HG02798 (cell line): ENCODE measurements at regions not wholly inside any gene's neighbourhood (a gene's known extent, or its start where the extent isn't known, plus 50 kb on each side); places are given as distances from the start of the nearest gene placed in this dataset.

Source experiments
- ATAC-seq: cut with Tn5 transposase; IDR thresholded peaks from one replicate; pipeline ENCODE4 v1.9.1; 2021; ENCODE audit warnings: mild to moderate bottlenecking; ENCODE audit not compliant: unreplicated experiment, poor library complexity

GRCh38 chr17:13362341-13363122 is 239.2 kb downstream of the HS3ST3A1 start:
- ATAC-seq: no peak

DNA sequence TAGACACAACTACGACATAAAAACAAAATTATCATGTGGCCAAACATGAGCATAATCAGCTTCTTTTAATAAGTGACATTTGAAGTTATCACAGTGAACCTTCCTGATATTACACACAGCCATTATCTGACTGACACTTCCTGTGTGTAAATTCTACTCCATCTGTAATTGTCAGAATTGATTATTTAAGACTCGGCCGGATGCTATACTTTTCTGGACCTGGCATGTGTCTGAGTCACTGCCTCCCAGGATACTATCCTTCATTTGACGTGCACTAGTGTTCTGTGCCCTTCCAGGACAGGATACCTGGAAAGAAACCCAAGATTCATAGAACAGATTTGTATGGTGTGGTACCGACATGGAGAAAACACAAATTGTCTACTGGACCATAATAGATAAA is 242.0 kb downstream of the HS3ST3A1 start:
- no peak for ATAC-seq

DNA sequence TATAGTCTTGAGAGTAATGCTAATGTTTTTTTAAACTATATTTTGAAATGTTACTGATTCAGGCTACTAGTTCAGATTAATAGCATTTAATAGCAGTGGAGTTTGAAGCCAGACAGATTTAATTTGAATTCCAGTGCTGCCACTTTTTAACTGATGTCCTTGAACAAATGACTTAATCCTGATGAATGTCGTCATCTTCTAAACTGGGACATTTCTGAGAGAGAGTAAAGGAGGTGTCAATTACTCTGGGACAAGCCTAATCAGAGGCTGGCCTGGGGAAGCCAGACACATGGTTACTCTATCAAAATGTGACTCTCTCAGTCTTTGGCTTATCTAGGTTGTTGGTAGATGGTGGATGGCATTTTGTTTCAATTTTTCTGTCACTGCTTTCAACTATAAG is 246.7 kb downstream of the HS3ST3A1 start:
- no peak for ATAC-seq

- ATAC-seq: no peak
Measured at GRCh38 chr17:13353590-13353989, 248.1 kb downstream of the HS3ST3A1 start.

DNA sequence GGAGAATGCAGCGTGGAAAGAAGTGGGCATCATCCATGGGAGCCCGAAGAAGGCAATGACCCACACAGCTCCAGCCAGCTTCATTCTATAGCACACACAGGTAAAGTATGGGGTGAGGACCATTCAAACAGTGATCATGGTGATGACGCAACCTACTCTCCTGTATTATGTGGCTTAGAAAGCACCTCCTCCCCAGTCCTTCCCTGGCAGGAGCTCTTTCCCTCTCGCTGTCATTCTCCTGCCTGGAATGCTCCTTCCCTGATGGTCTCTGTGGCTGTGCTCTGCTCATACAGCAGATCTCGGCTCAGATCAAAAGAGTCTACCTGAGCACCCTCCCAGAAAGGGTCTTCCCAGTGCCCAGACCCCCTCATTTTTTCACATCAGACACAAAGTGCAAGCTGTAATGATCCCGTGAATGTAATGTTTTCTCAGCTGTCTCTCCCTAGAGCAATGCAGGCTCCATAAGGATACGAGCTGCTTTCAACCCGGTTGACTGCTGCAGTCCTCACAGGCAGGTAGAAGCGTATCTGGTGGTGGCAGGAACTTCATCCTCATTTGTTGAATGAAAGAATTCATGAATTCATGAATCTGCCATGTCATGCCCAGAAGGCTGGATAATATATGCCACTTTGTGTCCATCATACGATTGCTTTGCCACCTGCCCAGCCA is 248.8 kb downstream of the HS3ST3A1 start:
- no peak for ATAC-seq

DNA sequence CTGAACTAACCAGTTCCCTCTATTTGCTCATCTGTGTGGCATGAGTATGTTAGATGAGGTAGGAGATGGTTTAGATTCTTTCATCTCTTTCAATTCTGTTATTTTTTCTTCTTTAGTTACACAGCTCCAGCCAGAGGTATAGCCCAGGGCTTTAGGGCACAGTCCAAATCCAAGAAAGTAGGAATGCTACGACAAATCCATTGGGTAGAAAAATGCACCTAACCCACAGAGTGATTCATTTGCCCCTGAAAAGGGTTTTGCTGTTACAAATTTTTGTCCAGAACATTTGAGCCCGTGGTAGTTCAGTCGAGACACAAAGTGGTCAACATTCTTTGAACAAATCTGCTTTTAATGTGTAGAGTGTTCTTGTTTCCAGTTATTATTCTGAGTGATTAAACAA is 250.7 kb downstream of the HS3ST3A1 start:
- no peak for ATAC-seq

GRCh38 chr17:13350466-13350865 is 251.3 kb downstream of the HS3ST3A1 start:
- ATAC-seq: no peak

GRCh38 chr17:13346996-13347762 is 254.6 kb downstream of the HS3ST3A1 start:
- ATAC-seq: no peak

DNA sequence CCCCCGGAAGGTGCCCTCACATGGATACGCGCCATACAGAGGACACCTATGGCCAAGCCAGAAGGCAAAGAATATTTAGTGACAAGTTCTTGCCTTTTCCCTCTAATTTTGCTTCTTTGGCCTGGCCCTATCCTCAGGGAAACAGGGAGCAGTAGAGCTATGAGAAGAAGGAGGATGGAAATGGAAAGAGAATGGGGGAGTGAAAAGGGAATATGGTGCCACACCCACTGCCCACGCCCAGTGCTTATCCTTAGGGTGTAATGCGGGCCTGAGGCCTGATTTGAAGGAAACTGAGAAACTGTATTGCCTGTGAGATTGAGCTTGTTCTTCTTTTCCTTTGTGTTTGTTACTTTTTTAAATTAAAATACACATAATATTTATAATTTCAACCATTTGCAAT is 255.1 kb downstream of the HS3ST3A1 start:
- ATAC-seq: no peak

DNA sequence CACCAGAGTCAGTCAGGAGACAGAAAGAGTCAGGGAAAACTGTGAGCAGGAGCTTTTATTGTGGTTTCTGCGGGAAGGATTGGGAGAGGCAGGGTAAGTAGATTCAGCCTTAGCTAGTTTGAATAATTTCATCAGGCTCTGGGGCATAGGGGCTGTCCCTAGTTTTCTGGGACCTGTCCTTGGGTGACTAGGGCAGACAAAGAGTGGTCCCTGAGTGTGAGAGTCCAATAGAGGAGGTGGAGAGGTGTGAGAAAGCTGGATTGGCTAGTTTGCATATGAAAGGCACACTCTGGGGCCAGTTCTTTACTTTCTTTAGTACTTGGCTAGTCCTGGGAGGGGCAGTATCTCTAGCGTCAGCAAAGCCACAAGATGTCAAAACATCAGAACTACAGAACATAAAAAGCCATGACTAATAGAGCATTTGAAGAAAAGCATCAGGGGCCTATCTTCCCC is 255.6 kb downstream of the HS3ST3A1 start:
- no peak for ATAC-seq

GRCh38 chr17:13338421-13338820 is 263.3 kb downstream of the HS3ST3A1 start:
- no peak for ATAC-seq

GRCh38 chr17:13337864-13338371 is 263.8 kb downstream of the HS3ST3A1 start:
- ATAC-seq: no peak

DNA sequence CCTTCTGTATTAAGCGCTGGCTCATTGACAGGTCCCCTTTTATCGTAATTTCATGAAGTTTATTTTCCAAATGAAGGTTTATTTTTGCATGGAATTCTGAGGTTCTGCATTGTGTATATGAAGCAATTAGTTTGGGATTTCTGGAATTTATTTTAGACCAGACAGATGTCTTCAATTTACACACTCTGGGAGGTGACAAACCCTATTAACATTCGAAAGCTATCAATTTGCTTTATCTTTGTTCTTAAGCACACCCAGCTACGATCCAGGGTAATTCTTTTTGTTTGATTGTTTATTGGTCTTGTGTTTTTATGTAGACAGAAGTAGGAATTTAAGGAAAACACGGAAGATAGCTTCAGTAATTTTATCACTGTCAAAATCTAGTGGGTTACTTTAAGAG is 264.6 kb downstream of the HS3ST3A1 start:
- ATAC-seq: no peak

DNA sequence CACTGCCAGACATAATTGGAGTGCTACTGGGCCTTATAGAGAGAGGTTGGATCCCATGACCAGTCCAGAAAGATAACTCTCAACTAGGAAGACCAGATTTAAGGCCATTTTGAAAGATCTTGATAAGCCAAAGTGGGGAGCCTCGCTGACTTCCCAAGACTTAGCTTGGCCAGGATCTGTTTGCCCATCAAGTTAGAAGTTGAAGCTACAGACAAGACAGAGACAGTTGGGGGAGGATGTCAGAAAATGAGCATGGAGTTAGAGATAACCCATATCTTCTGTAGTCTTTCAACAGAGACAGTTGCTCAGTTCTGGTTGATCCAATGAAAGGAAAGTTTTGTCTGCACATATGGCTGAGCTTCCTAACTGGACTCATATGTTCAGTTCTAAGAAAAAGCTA is 267.4 kb downstream of the HS3ST3A1 start:
- ATAC-seq: no peak

- no peak for ATAC-seq
Measured at GRCh38 chr17:13333661-13334060, 268.1 kb downstream of the HS3ST3A1 start.

- ATAC-seq: no peak
Measured at GRCh38 chr17:13332207-13332606, 269.5 kb downstream of the HS3ST3A1 start.

DNA sequence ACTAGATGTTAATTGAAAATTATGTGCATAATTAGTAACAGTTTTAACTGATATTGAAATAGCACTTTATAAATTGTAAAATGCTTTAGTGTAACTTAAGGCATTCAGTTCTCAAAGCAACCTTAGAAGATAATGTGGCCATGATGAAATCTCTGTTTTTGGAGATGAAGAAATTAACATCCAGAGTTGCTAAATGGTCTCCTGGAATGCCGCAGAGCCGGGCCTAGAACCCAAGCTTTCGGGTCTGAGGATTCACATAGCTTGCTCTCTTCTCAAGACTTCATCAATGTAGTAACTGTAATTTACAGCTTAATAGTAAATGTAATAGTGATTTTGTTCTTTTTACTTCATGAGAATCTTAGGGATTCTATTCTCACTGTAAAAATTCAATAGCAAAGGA is 272.3 kb downstream of the HS3ST3A1 start:
- no peak for ATAC-seq

GRCh38 chr17:13323990-13324389 is 277.7 kb downstream of the HS3ST3A1 start:
- no peak for ATAC-seq

GRCh38 chr17:13321951-13322701 is 279.6 kb downstream of the HS3ST3A1 start:
- ATAC-seq: no peak
